A673 (cell line): ENCODE measurements at regions not wholly inside any gene's neighbourhood (a gene's known extent, or its start where the extent isn't known, plus 50 kb on each side); places are given as distances from the start of the nearest gene placed in this dataset.

ENCODE experiments used
- BruUV-seq: library from RNA; stranded (reverse); fragments of 400-500 nt; replicated peaks from 2 replicates; lab custom pipeline; 2021; lab: Mats Ljungman, UMichigan
- CTCF ChIA-PET: fragments of 300-600 bp; sonication (Branson Sonifier 250); formaldehyde crosslinking; loops from one replicate; lab custom pipeline; 2022; ENCODE audit warnings: antibody characterized with exemption; lab: Charles Lee
- POLR2A ChIA-PET: fragments of 300-600 bp; sonication (Branson Sonifier 250); formaldehyde crosslinking; loops from one replicate; lab custom pipeline; 2022; ENCODE audit warnings: antibody characterized with exemption; ENCODE audit not compliant: low non-redundant PET; lab: Charles Lee
- DNase-seq: peaks from one replicate; pipeline ENCODE4 v3.0.0-alpha.2; 2015; ENCODE audit warnings: low spot score
- H3K27ac ChIP-seq: fragments of 200-600 bp; sonication (generic); 2 replicates; pipeline ENCODE4 v1.5.1; 2016; ENCODE audit warnings: mixed run types, low read depth, mild to moderate bottlenecking, mixed read lengths, antibody characterized with exemption, low read length; ENCODE audit not compliant: poor library complexity, severe bottlenecking
- H3K27me3 ChIP-seq: fragments of 200-600 bp; sonication (generic); replicated peaks from 2 replicates; pipeline ENCODE4 v1.6.1; 2017; ENCODE audit warnings: mixed run types, low read depth, mild to moderate bottlenecking, mixed read lengths, antibody characterized with exemption, low read length; ENCODE audit not compliant: insufficient read depth, poor library complexity
- H3K36me3 ChIP-seq: fragments of 200-600 bp; sonication (generic); 2 replicates; pipeline ENCODE4 v1.6.1; 2016; ENCODE audit warnings: mixed run types, mild to moderate bottlenecking, mixed read lengths, antibody characterized with exemption, low read length; ENCODE audit not compliant: insufficient read depth, poor library complexity, severe bottlenecking
- H3K4me1 ChIP-seq: fragments of 200-600 bp; sonication (generic); 2 replicates; pipeline ENCODE4 v1.6.1; 2017; ENCODE audit warnings: mixed run types, mild to moderate bottlenecking, mixed read lengths, antibody characterized with exemption, low read length; ENCODE audit not compliant: insufficient read depth, poor library complexity, severe bottlenecking
- H3K4me3 ChIP-seq: fragments of 200-600 bp; sonication (generic); 2 replicates; pipeline ENCODE4 v1.5.1; 2016; ENCODE audit warnings: low read depth, mixed run types, mild to moderate bottlenecking, mixed read lengths, low read length; ENCODE audit not compliant: poor library complexity, severe bottlenecking
- H3K9me3 ChIP-seq: fragments of 200-600 bp; sonication (generic); 2 replicates; pipeline ENCODE4 v1.6.1; 2016; ENCODE audit warnings: mixed run types, low read depth, mild to moderate bottlenecking, mixed read lengths, antibody characterized with exemption, low read length; ENCODE audit not compliant: poor library complexity, severe bottlenecking
- EZH2 ChIP-seq: fragments of 200-600 bp; sonication (generic); IDR thresholded peaks from 2 replicates; pipeline ENCODE4 v1.6.1; 2017; ENCODE audit warnings: borderline replicate concordance, low read depth, mild to moderate bottlenecking, mixed read lengths, antibody characterized with exemption, low read length; ENCODE audit not compliant: poor library complexity, severe bottlenecking
- intact Hi-C: fragments of 100-400 bp; cut with micrococcal nuclease; formaldehyde crosslinking; loops from one replicate; pipeline ENCODE4 v1.10.0; 2022; ENCODE audit not compliant: unreplicated experiment
- TF ChIP-seq, protein P1 (sequence below): fragments of 300-800, 200-600 bp; sonication (generic); conservative IDR thresholded peaks from 2 replicates; pipeline ENCODE4 v1.5.1; 2017; ENCODE audit warnings: low read depth, mild to moderate bottlenecking, antibody characterized with exemption, low read length, moderate library complexity, mixed read lengths

- no peak for DNase-seq
- CTCF ChIA-PET = no interaction called here
- Histone ChIP-seq H3K36me3 (no peaks in the 10 kb centered on the region), H3K27ac (no peak overlapping the region), H3K9me3 (no peaks in the 10 kb centered on the region), H3K4me3 (no peak overlapping the region), H3K27me3 (no peaks in the 10 kb centered on the region), H3K4me1 (no peaks in the 10 kb centered on the region)
- intact Hi-C loops = no loop called here
- no TSS peak for BruUV-seq
- TF ChIP-seq EZH2 = no peak
- TF ChIP-seq, protein P1, sequence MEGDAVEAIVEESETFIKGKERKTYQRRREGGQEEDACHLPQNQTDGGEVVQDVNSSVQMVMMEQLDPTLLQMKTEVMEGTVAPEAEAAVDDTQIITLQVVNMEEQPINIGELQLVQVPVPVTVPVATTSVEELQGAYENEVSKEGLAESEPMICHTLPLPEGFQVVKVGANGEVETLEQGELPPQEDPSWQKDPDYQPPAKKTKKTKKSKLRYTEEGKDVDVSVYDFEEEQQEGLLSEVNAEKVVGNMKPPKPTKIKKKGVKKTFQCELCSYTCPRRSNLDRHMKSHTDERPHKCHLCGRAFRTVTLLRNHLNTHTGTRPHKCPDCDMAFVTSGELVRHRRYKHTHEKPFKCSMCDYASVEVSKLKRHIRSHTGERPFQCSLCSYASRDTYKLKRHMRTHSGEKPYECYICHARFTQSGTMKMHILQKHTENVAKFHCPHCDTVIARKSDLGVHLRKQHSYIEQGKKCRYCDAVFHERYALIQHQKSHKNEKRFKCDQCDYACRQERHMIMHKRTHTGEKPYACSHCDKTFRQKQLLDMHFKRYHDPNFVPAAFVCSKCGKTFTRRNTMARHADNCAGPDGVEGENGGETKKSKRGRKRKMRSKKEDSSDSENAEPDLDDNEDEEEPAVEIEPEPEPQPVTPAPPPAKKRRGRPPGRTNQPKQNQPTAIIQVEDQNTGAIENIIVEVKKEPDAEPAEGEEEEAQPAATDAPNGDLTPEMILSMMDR = no peak
- POLR2A ChIA-PET = no interaction called here
Observed at GRCh38 chr5:121793791-121794190, 57.9 kb upstream of the FTMT start.

- no peak for TF ChIP-seq EZH2
- TF ChIP-seq, protein P1 = no peak
- no peak overlapping the region for H3K27ac ChIP-seq
- intact Hi-C loops = no loop called here
- no peaks in the 10 kb centered on the region for H3K9me3 ChIP-seq
- ChIA-PET CTCF (no interaction called here), POLR2A (no interaction called here)
- no peak overlapping the region for H3K4me3 ChIP-seq
- no TSS peak for BruUV-seq
- no peaks in the 10 kb centered on the region for H3K36me3 ChIP-seq
- no peaks in the 10 kb centered on the region for H3K27me3 ChIP-seq
- no peaks in the 10 kb centered on the region for H3K4me1 ChIP-seq
- DNase-seq = no peak
Observed at GRCh38 chr5:121795511-121795910, 56.2 kb upstream of the FTMT start.

GRCh38 chr5:121797681-121798518, 53.8 kb upstream of the FTMT start:
- POLR2A ChIA-PET = no interaction called here
- no peaks in the 10 kb centered on the region for H3K9me3 ChIP-seq
- no peaks in the 10 kb centered on the region for H3K27me3 ChIP-seq
- CTCF ChIA-PET = no interaction called here
- no peaks in the 10 kb centered on the region for H3K4me1 ChIP-seq
- intact Hi-C loops = no loop called here
- H3K27ac ChIP-seq = no peak overlapping the region
- no peak overlapping the region for H3K4me3 ChIP-seq
- no peaks in the 10 kb centered on the region for H3K36me3 ChIP-seq
- DNase-seq = no peak
- TF ChIP-seq, protein P1 = no peak
- TF ChIP-seq EZH2 = no peak
- no TSS peak for BruUV-seq
